22Rv1 (cell line): ENCODE measurements at regions not wholly inside any gene's neighbourhood (a gene's known extent, or its start where the extent isn't known, plus 50 kb on each side); places are given as distances from the start of the nearest gene placed in this dataset.

ENCODE experiments used
- ZFX ChIP-seq: fragments of 450-650 bp; IDR thresholded peaks from 2 replicates; pipeline ENCODE4 v1.6.1; 2017; ENCODE audit warnings: antibody characterized with exemption, borderline replicate concordance
- TF ChIP-seq, protein P1 (sequence below): fragments of 450-650 bp; IDR thresholded peaks from 2 replicates; pipeline ENCODE4 v1.5.1; 2017; ENCODE audit warnings: mild to moderate bottlenecking

DNA sequence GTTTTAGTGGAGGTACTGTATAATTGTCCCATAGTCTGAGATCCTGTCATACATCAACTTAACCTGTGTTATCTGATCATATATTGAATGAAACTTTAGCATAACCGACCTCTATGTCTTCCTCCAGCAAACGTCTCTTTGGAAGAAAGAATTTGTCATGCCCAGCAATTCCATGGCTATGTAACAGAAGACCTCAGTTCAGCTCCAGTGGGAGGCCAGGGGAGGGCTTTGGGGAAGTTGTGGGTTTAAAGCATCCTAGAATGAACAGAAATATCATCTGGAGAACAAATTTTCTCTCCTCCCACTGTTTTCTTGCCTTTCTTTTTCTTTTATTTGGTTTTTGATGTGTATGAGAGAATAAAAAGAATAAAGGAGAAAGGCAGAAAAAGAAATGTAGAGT, 164.5 kb downstream of the GAS1 start:
- TF ChIP-seq, protein P1, sequence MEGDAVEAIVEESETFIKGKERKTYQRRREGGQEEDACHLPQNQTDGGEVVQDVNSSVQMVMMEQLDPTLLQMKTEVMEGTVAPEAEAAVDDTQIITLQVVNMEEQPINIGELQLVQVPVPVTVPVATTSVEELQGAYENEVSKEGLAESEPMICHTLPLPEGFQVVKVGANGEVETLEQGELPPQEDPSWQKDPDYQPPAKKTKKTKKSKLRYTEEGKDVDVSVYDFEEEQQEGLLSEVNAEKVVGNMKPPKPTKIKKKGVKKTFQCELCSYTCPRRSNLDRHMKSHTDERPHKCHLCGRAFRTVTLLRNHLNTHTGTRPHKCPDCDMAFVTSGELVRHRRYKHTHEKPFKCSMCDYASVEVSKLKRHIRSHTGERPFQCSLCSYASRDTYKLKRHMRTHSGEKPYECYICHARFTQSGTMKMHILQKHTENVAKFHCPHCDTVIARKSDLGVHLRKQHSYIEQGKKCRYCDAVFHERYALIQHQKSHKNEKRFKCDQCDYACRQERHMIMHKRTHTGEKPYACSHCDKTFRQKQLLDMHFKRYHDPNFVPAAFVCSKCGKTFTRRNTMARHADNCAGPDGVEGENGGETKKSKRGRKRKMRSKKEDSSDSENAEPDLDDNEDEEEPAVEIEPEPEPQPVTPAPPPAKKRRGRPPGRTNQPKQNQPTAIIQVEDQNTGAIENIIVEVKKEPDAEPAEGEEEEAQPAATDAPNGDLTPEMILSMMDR: no peak
- no peak for TF ChIP-seq ZFX
